ENCODE measurements at regions not wholly inside any gene's neighbourhood (a gene's known extent, or its start where the extent isn't known, plus 50 kb on each side); places are given as distances from the start of the nearest gene placed in this dataset.
A peak's percentile ranks its signal among the peaks of the same experiment; 100 is the strongest.

GRCh38 chr9:121581786-121582600, 69.4 kb upstream of the DAB2IP start (continued):
- TF ChIP-seq ZXDC (CRISPR knock-in tag; IDR thresholded peaks at IDR 0.05): no peak
- peak; percentile 13; the same call in 1 of the 2 replicates for TF ChIP-seq ZNF687 (CRISPR knock-in tag; IDR thresholded peaks at IDR 0.05)
- no peak for TF ChIP-seq ZNF383 (CRISPR knock-in tag; IDR thresholded peaks at IDR 0.05; ENCODE audit: borderline replicate concordance)
- TF ChIP-seq ZNF75D (CRISPR knock-in tag; IDR thresholded peaks at IDR 0.05; ENCODE audit: borderline replicate concordance): no peak
- no peak for TF ChIP-seq GPBP1L1 (CRISPR knock-in tag; IDR thresholded peaks at IDR 0.05)
- no peak for TF ChIP-seq JUN (CRISPR knock-in tag; IDR thresholded peaks at IDR 0.05)
